Nephron progenitor cell (in vitro differentiated cells): ENCODE measurements at regions not wholly inside any gene's neighbourhood (a gene's known extent, or its start where the extent isn't known, plus 50 kb on each side); places are given as distances from the start of the nearest gene placed in this dataset.
"Not testable (repeated sequence)": the region's sequence is repeated elsewhere in the genome, so short reads cannot be mapped to it uniquely, and the experiment has no call there.

Experiments used
- DNase-seq: peaks from one replicate; pipeline ENCODE4 v3.0.0; 2021
- H3K27ac Mint-ChIP-seq: 2 replicates; pipeline ENCODE4 v1.8.0; 2021; ENCODE audit warnings: mild to moderate bottlenecking, moderate library complexity, mixed read lengths
- H3K27me3 Mint-ChIP-seq: 2 replicates; pipeline ENCODE4 v1.8.0; 2021; ENCODE audit warnings: mild to moderate bottlenecking, low read depth, mixed read lengths; ENCODE audit not compliant: poor library complexity
- H3K36me3 Mint-ChIP-seq: 2 replicates; pipeline ENCODE4 v1.8.0; 2021; ENCODE audit warnings: low read depth, mixed read lengths
- H3K4me1 Mint-ChIP-seq: 2 replicates; pipeline ENCODE4 v1.8.0; 2021; ENCODE audit warnings: mixed read lengths
- H3K4me3 Mint-ChIP-seq: 2 replicates; pipeline ENCODE4 v1.8.0; 2021; ENCODE audit warnings: mild to moderate bottlenecking, moderate library complexity, mixed read lengths
- H3K9me3 Mint-ChIP-seq: 2 replicates; pipeline ENCODE4 v1.8.0; 2021; ENCODE audit warnings: mild to moderate bottlenecking, moderate library complexity, mixed read lengths
- TF ChIP-seq, protein P1 (sequence below): fragments of 200-600 bp; sonication (generic); IDR thresholded peaks from 2 replicates; pipeline ENCODE4 v1.5.0; 2021; ENCODE audit warnings: antibody characterized with exemption

DNA sequence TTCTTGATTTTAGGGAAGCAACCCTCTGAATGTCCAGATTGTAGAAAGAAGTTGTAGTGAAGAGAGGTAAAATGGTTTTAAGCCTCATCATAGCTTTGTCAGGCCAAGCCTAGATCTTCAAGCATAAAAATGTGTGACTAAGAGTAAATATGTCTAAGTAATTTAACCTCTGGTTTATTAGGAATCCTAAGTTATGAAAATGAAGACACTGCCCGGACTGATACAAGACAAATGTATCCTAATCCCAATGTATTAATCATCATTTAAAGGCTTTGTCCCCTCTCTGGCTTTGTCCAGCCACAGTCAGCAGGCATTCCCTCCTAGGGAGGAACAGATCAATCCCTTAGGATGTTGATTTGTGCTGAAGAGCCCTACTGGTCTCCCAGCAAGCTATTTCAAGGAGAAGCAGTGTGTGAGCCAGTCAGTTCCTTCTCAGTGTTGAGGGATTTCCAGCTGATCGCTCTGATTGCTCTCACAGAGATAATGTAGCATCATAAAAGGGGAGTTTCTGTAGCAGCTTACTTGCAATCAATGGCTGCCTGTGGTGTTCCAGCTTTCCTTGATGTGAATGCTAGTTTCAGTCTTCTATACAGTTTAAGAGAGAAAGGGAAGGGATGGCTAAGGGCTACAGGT is 796.1 kb downstream of the EPHA4 start:
- Mint-ChIP-seq H3K27me3 (peaks cover 4% of the 10 kb centered on the region), H3K27ac (no peak overlapping the region), H3K4me3 (no peak overlapping the region), H3K4me1 (peaks cover 7% of the 10 kb centered on the region), H3K36me3 (no peaks in the 10 kb centered on the region), H3K9me3 (peaks cover 30% of the 10 kb centered on the region)
- DNase-seq, result no peak
- TF ChIP-seq, protein P1, sequence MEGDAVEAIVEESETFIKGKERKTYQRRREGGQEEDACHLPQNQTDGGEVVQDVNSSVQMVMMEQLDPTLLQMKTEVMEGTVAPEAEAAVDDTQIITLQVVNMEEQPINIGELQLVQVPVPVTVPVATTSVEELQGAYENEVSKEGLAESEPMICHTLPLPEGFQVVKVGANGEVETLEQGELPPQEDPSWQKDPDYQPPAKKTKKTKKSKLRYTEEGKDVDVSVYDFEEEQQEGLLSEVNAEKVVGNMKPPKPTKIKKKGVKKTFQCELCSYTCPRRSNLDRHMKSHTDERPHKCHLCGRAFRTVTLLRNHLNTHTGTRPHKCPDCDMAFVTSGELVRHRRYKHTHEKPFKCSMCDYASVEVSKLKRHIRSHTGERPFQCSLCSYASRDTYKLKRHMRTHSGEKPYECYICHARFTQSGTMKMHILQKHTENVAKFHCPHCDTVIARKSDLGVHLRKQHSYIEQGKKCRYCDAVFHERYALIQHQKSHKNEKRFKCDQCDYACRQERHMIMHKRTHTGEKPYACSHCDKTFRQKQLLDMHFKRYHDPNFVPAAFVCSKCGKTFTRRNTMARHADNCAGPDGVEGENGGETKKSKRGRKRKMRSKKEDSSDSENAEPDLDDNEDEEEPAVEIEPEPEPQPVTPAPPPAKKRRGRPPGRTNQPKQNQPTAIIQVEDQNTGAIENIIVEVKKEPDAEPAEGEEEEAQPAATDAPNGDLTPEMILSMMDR, result no peak

DNA sequence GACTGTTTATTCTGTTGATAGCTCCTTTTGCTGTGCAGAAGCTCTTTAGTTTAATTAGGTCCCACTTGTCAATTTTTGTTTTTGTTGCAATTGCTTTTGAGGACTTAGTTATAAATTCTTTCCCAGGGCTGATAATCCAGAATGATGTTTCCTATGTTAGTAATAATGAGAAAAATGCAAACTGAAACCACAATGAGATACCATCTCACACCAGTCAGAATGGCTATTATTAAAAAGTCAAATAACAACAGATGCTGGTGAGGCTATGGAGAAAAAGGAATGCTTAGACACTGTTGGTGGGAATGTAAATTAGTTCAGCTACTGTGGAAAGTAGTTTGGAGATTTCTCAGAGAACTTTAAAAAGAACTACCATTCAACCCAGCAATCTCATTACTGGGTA is 793.0 kb downstream of the EPHA4 start:
- Mint-ChIP-seq H3K9me3 (peaks cover 29% of the 10 kb centered on the region), H3K27me3 (peaks cover 11% of the 10 kb centered on the region)
- not testable (repeated sequence) for H3K27ac Mint-ChIP-seq, H3K4me1 Mint-ChIP-seq, DNase-seq, H3K4me3 Mint-ChIP-seq, H3K36me3 Mint-ChIP-seq

DNA sequence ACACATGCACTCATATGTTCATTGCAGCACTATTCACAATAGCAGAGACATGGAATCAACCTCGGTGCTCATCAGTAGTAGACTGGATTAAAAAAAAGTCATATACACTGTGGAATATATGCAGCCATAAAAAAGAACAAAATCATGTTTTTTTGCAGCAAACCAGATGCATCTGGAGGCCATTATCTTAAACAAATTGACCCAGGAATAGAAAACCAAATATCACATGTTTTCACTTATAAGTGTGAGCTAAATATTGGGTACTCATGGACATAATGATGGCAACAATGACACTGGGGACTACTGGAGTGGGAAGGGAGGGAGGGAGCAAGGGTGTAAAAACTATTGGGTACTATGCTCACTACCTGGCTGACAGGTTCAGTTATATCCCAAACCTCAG is 792.6 kb downstream of the EPHA4 start:
- H3K27ac Mint-ChIP-seq, result no peak overlapping the region
- peaks cover 25% of the 10 kb centered on the region for H3K9me3 Mint-ChIP-seq
- H3K4me1 Mint-ChIP-seq, result peaks cover 7% of the 10 kb centered on the region
- no peak overlapping the region for H3K4me3 Mint-ChIP-seq
- peaks cover 12% of the 10 kb centered on the region for H3K27me3 Mint-ChIP-seq
- TF ChIP-seq, protein P1, result no peak
- no peaks in the 10 kb centered on the region for H3K36me3 Mint-ChIP-seq
- DNase-seq, result no peak

DNA sequence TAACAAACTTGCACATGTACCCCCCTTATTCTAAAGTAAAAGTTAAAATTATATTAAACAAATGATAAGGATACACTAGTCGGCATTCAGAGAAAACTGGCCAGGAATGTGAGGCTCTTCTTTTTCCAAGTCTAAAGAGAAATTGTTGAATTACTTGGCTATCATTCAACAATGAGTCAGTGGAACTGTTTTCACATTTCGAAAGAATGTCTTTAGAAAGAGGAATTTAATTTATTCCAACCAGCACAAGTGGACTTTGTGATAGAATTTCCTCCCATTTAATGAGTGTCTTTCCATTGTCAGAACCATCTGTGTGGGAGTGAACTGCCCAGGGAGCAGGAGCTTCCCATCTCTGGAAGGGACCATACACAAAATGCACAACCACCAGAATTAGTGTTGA is 792.2 kb downstream of the EPHA4 start:
- DNase-seq, result no peak
- H3K36me3 Mint-ChIP-seq, result no peaks in the 10 kb centered on the region
- no peak overlapping the region for H3K27ac Mint-ChIP-seq
- TF ChIP-seq, protein P1, result no peak
- peaks cover 12% of the 10 kb centered on the region for H3K27me3 Mint-ChIP-seq
- H3K4me3 Mint-ChIP-seq, result no peak overlapping the region
- H3K9me3 Mint-ChIP-seq, result peaks cover 24% of the 10 kb centered on the region
- H3K4me1 Mint-ChIP-seq, result peaks cover 7% of the 10 kb centered on the region

DNA sequence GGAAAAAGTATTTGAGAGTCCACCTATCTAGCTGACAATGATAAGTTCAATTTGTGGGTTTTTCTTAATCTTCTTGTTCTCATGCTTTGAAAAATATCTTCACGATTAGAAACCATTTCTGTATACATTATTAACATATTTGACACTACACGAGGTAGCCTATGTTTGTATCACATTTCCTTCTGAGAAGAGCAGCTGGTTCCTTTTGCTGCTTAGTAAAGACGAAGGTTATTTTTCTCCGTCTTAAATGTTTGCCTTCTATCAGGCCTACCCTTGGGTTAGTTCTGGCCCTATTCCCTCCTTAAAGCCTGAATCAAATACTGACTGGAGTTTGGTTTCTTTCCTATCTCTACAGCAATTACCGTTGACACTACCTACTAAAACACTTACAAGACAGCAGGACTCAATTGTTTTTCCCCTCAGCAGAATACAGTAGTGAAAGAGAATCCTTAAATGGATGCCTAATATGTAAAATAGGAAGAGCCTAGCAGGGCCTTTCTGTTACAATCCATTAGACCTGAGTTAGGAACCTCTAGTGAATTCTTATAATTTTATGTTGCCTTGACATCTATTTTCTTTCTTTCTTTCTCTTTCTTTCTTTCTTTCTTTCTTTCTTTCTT is 790.4 kb downstream of the EPHA4 start:
- Mint-ChIP-seq H3K27me3 (peaks cover 12% of the 10 kb centered on the region), H3K4me1 (no peaks in the 10 kb centered on the region), H3K36me3 (no peaks in the 10 kb centered on the region), H3K4me3 (no peak overlapping the region), H3K9me3 (peaks cover 20% of the 10 kb centered on the region), H3K27ac (no peak overlapping the region)
- DNase-seq, result no peak
- TF ChIP-seq, protein P1, result no peak

DNA sequence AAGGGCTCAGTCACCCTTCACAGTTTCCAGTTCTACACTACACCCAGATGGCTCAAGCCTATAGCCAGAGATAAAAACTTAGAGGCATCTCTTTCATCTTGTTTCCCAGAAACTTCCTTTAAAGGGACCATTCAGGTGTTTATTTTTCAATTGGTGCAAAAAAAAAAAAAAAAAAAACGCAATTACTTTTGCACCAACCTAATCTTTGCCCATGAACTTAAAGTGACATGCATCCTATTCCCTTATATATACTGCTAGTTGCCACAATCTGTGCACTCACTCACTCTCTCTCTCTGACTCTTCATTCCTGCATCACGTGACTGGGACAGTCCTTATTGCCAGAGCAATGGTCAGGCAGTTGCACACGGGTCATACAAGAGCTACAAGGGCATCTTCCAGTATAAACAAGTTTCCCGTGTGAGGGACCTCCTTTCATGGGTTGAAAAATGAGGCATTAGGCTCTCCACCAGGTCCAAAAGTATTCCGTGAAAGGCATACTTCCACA is 789.4 kb downstream of the EPHA4 start:
- no peak overlapping the region for H3K4me3 Mint-ChIP-seq
- TF ChIP-seq, protein P1, result no peak
- H3K4me1 Mint-ChIP-seq, result no peaks in the 10 kb centered on the region
- H3K27ac Mint-ChIP-seq, result no peak overlapping the region
- H3K27me3 Mint-ChIP-seq, result peaks cover 8% of the 10 kb centered on the region
- no peaks in the 10 kb centered on the region for H3K36me3 Mint-ChIP-seq
- H3K9me3 Mint-ChIP-seq, result peaks cover 18% of the 10 kb centered on the region
- no peak for DNase-seq
